ENCODE measurements at regions not wholly inside any gene's neighbourhood (a gene's known extent, or its start where the extent isn't known, plus 50 kb on each side); places are given as distances from the start of the nearest gene placed in this dataset.
A peak's percentile ranks its signal among the peaks of the same experiment; 100 is the strongest.

DNA sequence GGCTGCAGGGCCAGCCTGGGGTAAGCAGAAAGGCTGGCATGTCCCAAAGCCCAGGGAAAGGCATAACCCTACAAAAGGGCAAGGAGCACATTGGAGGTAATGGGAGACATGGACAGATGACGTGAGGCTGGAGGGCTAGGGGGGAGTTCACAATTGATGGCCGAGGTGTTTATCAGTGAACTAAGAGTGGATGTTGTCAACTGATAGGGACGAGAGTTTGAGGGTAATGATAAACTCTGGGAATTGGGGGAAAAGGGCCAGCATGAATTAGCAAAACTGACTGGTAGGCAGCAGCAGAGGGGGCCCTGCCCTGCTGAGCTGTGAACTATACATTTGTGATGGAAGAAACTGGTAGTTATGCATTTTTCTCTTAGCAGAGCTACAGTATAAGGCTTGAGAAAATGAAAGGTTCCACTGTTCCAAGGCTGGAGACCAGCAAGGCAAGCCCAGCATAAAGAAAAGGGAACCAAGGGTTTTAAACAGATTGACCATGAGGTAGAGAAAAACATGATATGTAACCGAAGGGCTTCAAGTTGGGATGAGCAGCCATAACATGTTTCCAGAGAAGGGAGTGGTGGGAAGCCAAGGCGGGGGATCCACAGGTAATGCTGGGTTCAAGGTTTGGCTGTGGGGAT lies 98.1 kb upstream of the MLN start:
- H3K36me3 ChIP-seq (replicated peaks in 1 of 2) = no peaks in the 10 kb centered on the region
- TF ChIP-seq POLR2A (IDR thresholded peaks at IDR 0.05) = no peak
- TF ChIP-seq CTCF (IDR thresholded peaks at IDR 0.05) = no peak
- no peaks in the 10 kb centered on the region for H3K4me1 ChIP-seq (replicated peaks in 1 of 2)
- no peak for DNase-seq
- intact Hi-C loops (cut with DNase I) = no loop called here
- no peaks in the 10 kb centered on the region for H3K27me3 ChIP-seq
- no peaks in the 10 kb centered on the region for H3K9me3 ChIP-seq (replicated peaks in 1 of 3)
- no peak overlapping the region for H3K4me3 ChIP-seq
- 75 to 89% (median 81%) methylated on average over 5 of the region's 5 CpGs for WGBS, 4 donors
- H3K27ac ChIP-seq = no peak overlapping the region

DNA sequence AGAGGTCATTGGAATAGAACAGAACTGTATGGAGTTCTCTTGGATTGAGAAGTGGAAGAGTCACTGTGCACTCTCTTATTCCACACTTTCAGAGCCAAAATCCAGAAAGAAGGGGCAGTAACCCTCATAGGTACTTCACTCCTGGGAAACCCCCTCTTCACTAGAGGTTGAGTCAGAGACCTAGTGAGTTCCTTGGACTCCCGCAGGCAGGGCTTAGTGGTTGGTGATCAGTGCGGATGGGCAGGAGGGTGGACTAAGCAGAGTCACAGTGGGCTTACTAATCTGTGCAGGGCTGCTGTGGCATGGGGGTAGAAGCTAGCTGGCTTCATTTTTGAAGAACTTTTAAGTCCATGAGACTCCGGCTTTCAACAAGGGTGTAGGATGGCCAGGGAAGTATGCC lies 95.0 kb upstream of the MLN start:
- Histone ChIP-seq H3K36me3 (replicated peaks in 1 of 2) (no peaks in the 10 kb centered on the region), H3K4me1 (replicated peaks in 1 of 2) (no peaks in the 10 kb centered on the region), H3K27ac (no peak overlapping the region), H3K4me3 (no peak overlapping the region), H3K9me3 (replicated peaks in 1 of 3) (no peaks in the 10 kb centered on the region), H3K27me3 (no peaks in the 10 kb centered on the region)
- intact Hi-C loops (cut with DNase I) = no loop called here
- no peak for DNase-seq
- WGBS, 4 donors = 60 to 75% (median 65%) methylated on average over 3 of the region's 3 CpGs
- TF ChIP-seq POLR2A (IDR thresholded peaks at IDR 0.05) = no peak

GRCh38 chr6:33897189-33897780 lies 93.5 kb upstream of the MLN start:
- intact Hi-C loops (cut with DNase I) = no loop called here
- Histone ChIP-seq H3K9me3 (replicated peaks in 1 of 3) (no peaks in the 10 kb centered on the region), H3K4me3 (no peak overlapping the region), H3K36me3 (replicated peaks in 1 of 2) (no peaks in the 10 kb centered on the region), H3K27ac (no peak overlapping the region), H3K27me3 (peaks cover 6% of the 10 kb centered on the region), H3K4me1 (replicated peaks in 1 of 2) (no peaks in the 10 kb centered on the region)
- DNase-seq = no peak
- TF ChIP-seq CTCF (IDR thresholded peaks at IDR 0.05) (no peak), POLR2A (IDR thresholded peaks at IDR 0.05) (no peak)
- WGBS, 4 donors = 25 to 75% (median 63%) methylated on average over 1 to 2 of the region's 2 CpGs

- no peak for TF ChIP-seq CTCF (IDR thresholded peaks at IDR 0.05)
- TF ChIP-seq POLR2A (IDR thresholded peaks at IDR 0.05) = no peak
- intact Hi-C loops (cut with DNase I) = no loop called here
- WGBS, 4 donors = 51 to 65% (median 54%) methylated on average over 16 of the region's 16 CpGs
Observed at GRCh38 chr6:33896391-33897188, 92.8 kb upstream of the MLN start.

More at GRCh38 chr6:33896391-33897188, 92.8 kb upstream of the MLN start:
- Histone ChIP-seq H3K27ac (no peak overlapping the region), H3K4me1 (replicated peaks in 1 of 2) (no peaks in the 10 kb centered on the region), H3K36me3 (replicated peaks in 1 of 2) (no peaks in the 10 kb centered on the region), H3K4me3 (no peak overlapping the region), H3K9me3 (replicated peaks in 1 of 3) (no peaks in the 10 kb centered on the region), H3K27me3 (peaks cover 6% of the 10 kb centered on the region)
- peak in 1 of 7 donors; percentile 9 for DNase-seq

Data from adrenal gland (tissue), 9 donors.